Renal cortex interstitium (tissue), 11 donors: ENCODE measurements at regions not wholly inside any gene's neighbourhood (a gene's known extent, or its start where the extent isn't known, plus 50 kb on each side); places are given as distances from the start of the nearest gene placed in this dataset.
"Not testable (repeated sequence)": the region's sequence is repeated elsewhere in the genome, so short reads cannot be mapped to it uniquely, and the experiment has no call there.

Experiments
- DNase-seq, 11 donors: peaks; one replicate each; pipeline ENCODE4 v3.0.0-alpha.2; 2013; ENCODE audit warnings: low read depth in 9 of 11, low spot score in 4 of 11; ENCODE audit errors: extremely low read depth in 1 of 11

- not testable (repeated sequence) for DNase-seq
Measured at GRCh38 chr18:2247101-2247500, 324.2 kb downstream of the METTL4 start.

- no peak for DNase-seq
Measured at GRCh38 chr18:2254977-2255376, 316.3 kb downstream of the METTL4 start.

- no peak for DNase-seq
Measured at GRCh38 chr18:2256577-2256976, 314.7 kb downstream of the METTL4 start.

GRCh38 chr18:2258954-2259353 is 312.4 kb downstream of the METTL4 start:
- no peak for DNase-seq

- no peak for DNase-seq
Measured at GRCh38 chr18:2263303-2263890, 307.9 kb downstream of the METTL4 start.

- no peak for DNase-seq
Measured at GRCh38 chr18:2274613-2275012, 296.7 kb downstream of the METTL4 start.

GRCh38 chr18:2281086-2281485 is 290.2 kb downstream of the METTL4 start:
- no peak for DNase-seq

- no peak for DNase-seq
Measured at GRCh38 chr18:2281523-2282199, 289.6 kb downstream of the METTL4 start.

GRCh38 chr18:2293109-2293839 is 278.0 kb downstream of the METTL4 start:
- DNase-seq, result no peak

- no peak for DNase-seq
Measured at GRCh38 chr18:2301316-2301715, 270.0 kb downstream of the METTL4 start.

- DNase-seq, result no peak
Measured at GRCh38 chr18:2302012-2302411, 269.3 kb downstream of the METTL4 start.

GRCh38 chr18:2302628-2303516 is 268.4 kb downstream of the METTL4 start:
- DNase-seq, result no peak

GRCh38 chr18:2303517-2304238 is 267.6 kb downstream of the METTL4 start:
- DNase-seq, result no peak

GRCh38 chr18:2304378-2305175 is 266.7 kb downstream of the METTL4 start:
- no peak for DNase-seq

GRCh38 chr18:2306606-2307005 is 264.7 kb downstream of the METTL4 start:
- no peak for DNase-seq

GRCh38 chr18:2310886-2311285 is 260.4 kb downstream of the METTL4 start:
- DNase-seq, result no peak

- no peak for DNase-seq
Measured at GRCh38 chr18:2312440-2312839, 258.9 kb downstream of the METTL4 start.

GRCh38 chr18:2313332-2313731 is 258.0 kb downstream of the METTL4 start:
- DNase-seq, result no peak
